ENCODE measurements at regions not wholly inside any gene's neighbourhood (a gene's known extent, or its start where the extent isn't known, plus 50 kb on each side); places are given as distances from the start of the nearest gene placed in this dataset.
"Not testable (repeated sequence)": the region's sequence is repeated elsewhere in the genome, so short reads cannot be mapped to it uniquely, and the experiment has no call there.

- no peak for DNase-seq (ENCODE audit: low read depth)
Measured at GRCh38 chr4:138500869-138501268, 258.7 kb upstream of the SLC7A11 start.

GRCh38 chr4:138499627-138500026, 257.5 kb upstream of the SLC7A11 start:
- DNase-seq (ENCODE audit: low read depth): no peak

GRCh38 chr4:138494931-138495330, 252.8 kb upstream of the SLC7A11 start:
- DNase-seq (ENCODE audit: low read depth): no peak

GRCh38 chr4:138494116-138494515, 252.0 kb upstream of the SLC7A11 start:
- DNase-seq (ENCODE audit: low read depth): no peak

- DNase-seq (ENCODE audit: low read depth): no peak
Measured at GRCh38 chr4:138492176-138492575, 250.0 kb upstream of the SLC7A11 start.

- DNase-seq (ENCODE audit: low read depth): no peak
Measured at GRCh38 chr4:138488533-138488932, 246.4 kb upstream of the SLC7A11 start.

GRCh38 chr4:138487670-138488069, 245.5 kb upstream of the SLC7A11 start:
- DNase-seq (ENCODE audit: low read depth): no peak

GRCh38 chr4:138487230-138487629, 245.1 kb upstream of the SLC7A11 start:
- no peak for DNase-seq (ENCODE audit: low read depth)

- DNase-seq (ENCODE audit: low read depth): no peak
Measured at GRCh38 chr4:138485498-138485897, 243.3 kb upstream of the SLC7A11 start.

GRCh38 chr4:138475116-138475515, 233.0 kb upstream of the SLC7A11 start:
- no peak for DNase-seq (ENCODE audit: low read depth)

GRCh38 chr4:138473339-138473738, 231.2 kb upstream of the SLC7A11 start:
- no peak for DNase-seq (ENCODE audit: low read depth)

GRCh38 chr4:138460477-138461414, 218.6 kb upstream of the SLC7A11 start:
- no peak for DNase-seq (ENCODE audit: low read depth)

GRCh38 chr4:138458751-138459150, 216.6 kb upstream of the SLC7A11 start:
- DNase-seq (ENCODE audit: low read depth): no peak

GRCh38 chr4:138456349-138456748, 214.2 kb upstream of the SLC7A11 start:
- not testable (repeated sequence) for DNase-seq (ENCODE audit: low read depth)

- no peak for DNase-seq (ENCODE audit: low read depth)
Measured at GRCh38 chr4:138455097-138455496, 212.9 kb upstream of the SLC7A11 start.

GRCh38 chr4:138452826-138453225, 210.7 kb upstream of the SLC7A11 start:
- DNase-seq (ENCODE audit: low read depth): no peak

- DNase-seq (ENCODE audit: low read depth): no peak
Measured at GRCh38 chr4:138451276-138451663, 209.1 kb upstream of the SLC7A11 start.

GRCh38 chr4:138450546-138451275, 208.6 kb upstream of the SLC7A11 start:
- DNase-seq (ENCODE audit: low read depth): no peak

GRCh38 chr4:138449938-138450337, 207.8 kb upstream of the SLC7A11 start:
- DNase-seq (ENCODE audit: low read depth): no peak

GRCh38 chr4:138448169-138448568, 206.0 kb upstream of the SLC7A11 start:
- no peak for DNase-seq (ENCODE audit: low read depth)

- DNase-seq (ENCODE audit: low read depth): no peak
Measured at GRCh38 chr4:138446456-138446855, 204.3 kb upstream of the SLC7A11 start.

GRCh38 chr4:138445098-138445497, 202.9 kb upstream of the SLC7A11 start:
- no peak for DNase-seq (ENCODE audit: low read depth)

GRCh38 chr4:138444260-138444659, 202.1 kb upstream of the SLC7A11 start:
- no peak for DNase-seq (ENCODE audit: low read depth)
